Memory B cell (primary cell): ENCODE measurements at regions not wholly inside any gene's neighbourhood (a gene's known extent, or its start where the extent isn't known, plus 50 kb on each side); places are given as distances from the start of the nearest gene placed in this dataset.

Source experiments
- ATAC-seq: fragments of 150-1000 bp; cut with Tn5 transposase; 2 replicates; pipeline ENCODE4 v1.10.0; 2021; ENCODE audit warnings: low read depth, mild to moderate bottlenecking, moderate library complexity
- DNase-seq, 2 donors: peaks; one replicate each; pipeline ENCODE4 v3.0.0; 2022; ENCODE audit warnings: low spot score in 2 of 2
- H3K27ac Mint-ChIP-seq: one replicate; pipeline ENCODE4 v1.8.0; 2022; ENCODE audit warnings: mild to moderate bottlenecking, moderate library complexity, mixed read lengths
- H3K27me3 Mint-ChIP-seq: one replicate; pipeline ENCODE4 v1.8.0; 2022; ENCODE audit warnings: mixed read lengths
- H3K36me3 Mint-ChIP-seq: one replicate; pipeline ENCODE4 v1.8.0; 2022; ENCODE audit warnings: mild to moderate bottlenecking, mixed read lengths
- H3K4me1 Mint-ChIP-seq: one replicate; pipeline ENCODE4 v1.8.0; 2022; ENCODE audit warnings: mixed read lengths
- H3K4me3 Mint-ChIP-seq: one replicate; pipeline ENCODE4 v1.8.0; 2022; ENCODE audit warnings: mild to moderate bottlenecking, moderate library complexity, mixed read lengths
- H3K9me3 Mint-ChIP-seq: one replicate; pipeline ENCODE4 v1.8.0; 2022; ENCODE audit warnings: mixed read lengths

DNA sequence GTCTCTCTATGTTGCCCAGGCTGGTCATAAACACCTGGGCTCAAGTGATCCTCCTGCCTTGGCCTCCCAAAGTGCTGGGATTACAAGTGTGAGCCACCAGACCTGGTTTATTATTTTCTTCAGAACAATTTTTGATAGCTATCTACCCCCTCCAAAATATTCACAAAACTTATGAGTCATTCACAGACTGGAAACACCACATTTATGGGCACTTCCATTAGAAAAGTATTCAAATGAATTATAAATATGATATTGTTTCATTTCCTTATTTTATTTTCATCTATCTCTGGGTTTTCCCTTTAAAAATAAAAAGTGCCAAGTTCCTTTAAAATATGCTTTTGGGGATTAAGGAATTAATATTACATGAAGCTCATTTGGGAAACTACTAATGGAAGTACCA is 58.8 kb upstream of the MSTN start:
- Mint-ChIP-seq H3K4me1 (peaks cover 8% of the 10 kb centered on the region), H3K9me3 (no peaks in the 10 kb centered on the region), H3K36me3 (no peaks in the 10 kb centered on the region)

DNA sequence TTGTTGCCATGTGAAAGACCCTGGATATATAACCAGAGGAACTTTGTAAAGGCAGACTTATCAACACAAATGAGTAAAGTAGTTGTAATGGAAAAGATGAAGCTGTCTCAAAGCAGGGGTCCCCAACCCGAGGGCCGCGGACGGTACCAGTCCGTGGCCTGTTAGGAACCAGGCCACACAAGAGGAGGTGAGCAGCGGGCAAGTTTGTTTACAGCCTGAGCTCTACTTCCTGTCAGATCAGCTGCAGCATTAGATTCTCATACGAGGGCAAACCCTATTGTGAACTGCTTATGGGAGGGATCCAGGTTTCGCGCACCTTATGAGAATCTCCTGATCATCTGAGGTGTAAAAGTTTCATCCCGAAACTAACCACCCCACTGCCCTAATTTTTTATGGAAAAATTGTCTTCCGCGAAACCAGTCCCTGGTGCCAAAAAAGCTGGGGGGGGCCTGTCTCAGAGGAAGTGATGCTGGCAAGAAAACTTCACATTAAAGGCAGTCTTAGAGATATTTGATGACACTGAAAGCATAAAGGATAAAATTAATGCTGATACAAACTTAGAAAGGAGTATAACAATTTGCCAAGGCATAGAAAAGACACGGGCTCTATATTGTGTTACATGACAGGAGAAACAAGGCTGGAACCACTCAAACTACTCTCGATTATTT is 57.5 kb upstream of the MSTN start:
- H3K36me3 Mint-ChIP-seq: peaks cover under 1% of the 10 kb centered on the region
- ATAC-seq: no peak

More for the DNA sequence above, 58.8 kb upstream of the MSTN start:
- ATAC-seq: no peak
- Mint-ChIP-seq H3K27me3 (no peaks in the 10 kb centered on the region), H3K4me3 (no peak overlapping the region), H3K27ac (no peak overlapping the region)
- DNase-seq: no peak

DNA sequence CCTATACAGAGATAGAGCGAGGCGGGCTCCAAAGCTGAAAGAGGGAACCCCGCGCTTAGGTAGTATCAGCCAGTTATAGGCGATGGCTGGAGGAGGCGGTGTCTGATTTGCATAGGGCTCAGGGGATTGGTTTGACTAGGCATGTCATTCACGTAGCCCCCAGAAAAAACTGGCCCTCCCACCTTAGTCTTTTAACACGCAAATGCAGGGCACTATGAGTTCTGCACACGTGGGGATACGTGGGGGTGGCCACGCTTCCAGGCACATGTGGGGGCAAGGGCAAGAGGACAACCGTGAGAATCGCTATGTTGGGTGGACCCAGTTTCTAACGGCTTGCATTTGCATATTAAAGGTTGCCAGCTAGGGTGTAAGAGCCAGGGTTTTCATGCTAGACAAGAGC is 56.7 kb upstream of the MSTN start:
- ATAC-seq (peak; percentile 80), DNase-seq (peak in 1 of 2 donors; percentile 4)
- H3K27ac Mint-ChIP-seq: no peak overlapping the region

More for the DNA sequence above, 57.5 kb upstream of the MSTN start:
- DNase-seq: no peak
- H3K4me3 Mint-ChIP-seq: no peak overlapping the region
- H3K27ac Mint-ChIP-seq: no peak overlapping the region
- H3K27me3 Mint-ChIP-seq: peaks cover under 1% of the 10 kb centered on the region
- H3K4me1 Mint-ChIP-seq: peaks cover 8% of the 10 kb centered on the region
- no peaks in the 10 kb centered on the region for H3K9me3 Mint-ChIP-seq

DNA sequence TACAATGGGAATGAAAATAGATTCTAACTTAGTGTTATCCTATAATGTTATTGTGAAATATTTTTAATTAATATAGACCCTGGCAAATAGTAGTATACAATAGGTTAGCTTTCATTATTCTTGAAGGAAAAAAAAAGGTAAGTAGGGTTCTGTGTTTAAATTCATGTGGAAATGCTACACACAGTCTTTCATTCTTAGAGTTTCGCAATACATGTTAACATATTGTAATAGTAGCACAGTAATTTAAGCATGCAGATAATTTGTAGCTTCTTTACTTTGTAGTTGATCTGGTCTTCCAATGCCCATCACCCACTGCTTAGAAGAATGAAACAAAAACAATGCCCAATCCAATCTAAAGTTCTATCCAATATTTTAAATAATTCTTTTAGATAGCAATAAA is 54.8 kb upstream of the MSTN start:
- Mint-ChIP-seq H3K9me3 (peaks cover 2% of the 10 kb centered on the region), H3K4me1 (peaks cover 11% of the 10 kb centered on the region), H3K27ac (no peak overlapping the region), H3K36me3 (peaks cover 2% of the 10 kb centered on the region), H3K4me3 (no peak overlapping the region), H3K27me3 (peaks cover 3% of the 10 kb centered on the region)
- DNase-seq: no peak
- ATAC-seq: no peak

More for the DNA sequence above, 56.7 kb upstream of the MSTN start:
- H3K4me3 Mint-ChIP-seq: peak overlapping the region; percentile 60
- peaks cover 11% of the 10 kb centered on the region for H3K4me1 Mint-ChIP-seq
- peaks cover 2% of the 10 kb centered on the region for H3K36me3 Mint-ChIP-seq
- peaks cover 2% of the 10 kb centered on the region for H3K9me3 Mint-ChIP-seq
- peaks cover 3% of the 10 kb centered on the region for H3K27me3 Mint-ChIP-seq

- H3K9me3 Mint-ChIP-seq: peaks cover 2% of the 10 kb centered on the region
- no peak overlapping the region for H3K27ac Mint-ChIP-seq
- peaks cover 2% of the 10 kb centered on the region for H3K36me3 Mint-ChIP-seq
- ATAC-seq: no peak
- H3K4me3 Mint-ChIP-seq: no peak overlapping the region
- no peak for DNase-seq
- H3K27me3 Mint-ChIP-seq: peaks cover 5% of the 10 kb centered on the region
- peaks cover 3% of the 10 kb centered on the region for H3K4me1 Mint-ChIP-seq
These were observed 50.5 kb upstream of the MSTN start for GRCh38 chr2:190113000-190113399.
